Right lobe of liver (tissue), 4 donors: ENCODE measurements at regions not wholly inside any gene's neighbourhood (a gene's known extent, or its start where the extent isn't known, plus 50 kb on each side); places are given as distances from the start of the nearest gene placed in this dataset.
"Not testable (repeated sequence)": the region's sequence is repeated elsewhere in the genome, so short reads cannot be mapped to it uniquely, and the experiment has no call there.

Experiments
- CTCF ChIP-seq, 4 donors: fragments of 200-600 bp in 3 of 4; fragments of 450-650 bp in 1 of 4; IDR thresholded peaks; one replicate each; pipeline versions ENCODE4 v1.5.1 to v1.8.0; 2016 to 2022; ENCODE audit warnings: antibody characterized with exemption in 4 of 4, mild to moderate bottlenecking in 2 of 4
- POLR2A ChIP-seq: fragments of 450-650 bp; IDR thresholded peaks from one replicate; pipeline ENCODE4 v1.6.1; 2017; ENCODE audit warnings: antibody characterized with exemption, mild to moderate bottlenecking
- donor health status: DM: no; HTN: no; CAD: no.
- donor health status: DM: no; HTN: no; CAD: no.
- donor health status: DM: no; HTN: yes; CAD: no.

GRCh38 chr13:33358076-33358475 is 72.5 kb upstream of the STARD13 start:
- not testable (repeated sequence) for TF ChIP-seq CTCF (IDR thresholded peaks at IDR 0.05); POLR2A
